Neural progenitor cell (in vitro differentiated cells): ENCODE measurements at regions not wholly inside any gene's neighbourhood (a gene's known extent, or its start where the extent isn't known, plus 50 kb on each side); places are given as distances from the start of the nearest gene placed in this dataset.

Source experiments
- DNase-seq: peaks from one replicate; pipeline ENCODE4 v3.0.0-alpha.2; 2016; ENCODE audit warnings: low spot score
- H2AFZ ChIP-seq: fragments of 200-600 bp; sonication (generic); replicated peaks from 2 replicates; pipeline ENCODE4 v1.6.1; 2016; ENCODE audit warnings: antibody characterized with exemption
- H3F3A ChIP-seq: fragments of 200-600 bp; sonication (generic); 2 replicates; pipeline ENCODE4 v1.6.1; 2016; ENCODE audit warnings: antibody characterized with exemption, low read depth
- H3K27ac ChIP-seq: fragments of 200-600 bp; sonication (generic); 2 replicates; pipeline ENCODE4 v1.5.1; 2016; ENCODE audit warnings: mild to moderate bottlenecking
- H3K27me3 ChIP-seq: fragments of 200-600 bp; sonication (generic); 2 replicates; pipeline ENCODE4 v1.6.1; 2016; ENCODE audit warnings: mild to moderate bottlenecking, moderate library complexity
- H3K36me3 ChIP-seq: fragments of 200-600 bp; sonication (generic); 2 replicates; pipeline ENCODE4 v1.5.1; 2016
- H3K4me1 ChIP-seq: fragments of 200-600 bp; sonication (generic); 2 replicates; pipeline ENCODE4 v1.6.1; 2016; ENCODE audit warnings: mixed run types
- H3K4me2 ChIP-seq: fragments of 200-600 bp; sonication (generic); 2 replicates; pipeline ENCODE4 v1.6.1; 2016
- H3K4me3 ChIP-seq: fragments of 200-600 bp; sonication (generic); 2 replicates; pipeline ENCODE4 v1.5.1; 2016
- H3K79me2 ChIP-seq: fragments of 200-600 bp; sonication (generic); 2 replicates; pipeline ENCODE4 v1.6.1; 2016; ENCODE audit warnings: low read depth
- H3K9ac ChIP-seq: fragments of 200-600 bp; sonication (generic); 2 replicates; pipeline ENCODE4 v1.6.1; 2016
- H3K9me3 ChIP-seq: fragments of 200-600 bp; sonication (generic); 2 replicates; pipeline ENCODE4 v1.5.1; 2016; ENCODE audit warnings: low read depth
- H4K20me1 ChIP-seq: fragments of 200-600 bp; sonication (generic); 2 replicates; pipeline ENCODE4 v1.6.1; 2016; ENCODE audit warnings: low read depth
- H3K27ac Mint-ChIP-seq: 3 replicates; pipeline ENCODE4 v1.8.0; 2021; ENCODE audit warnings: mixed read lengths
- H3K27me3 Mint-ChIP-seq: 2 replicates; pipeline ENCODE4 v1.8.0; 2022; ENCODE audit warnings: low read depth, mild to moderate bottlenecking, inconsistent platforms, moderate library complexity, mixed read lengths; ENCODE audit not compliant: insufficient read depth
- H3K36me3 Mint-ChIP-seq: 3 replicates; pipeline ENCODE4 v1.8.0; 2021; ENCODE audit warnings: mixed read lengths
- H3K4me1 Mint-ChIP-seq: 3 replicates; pipeline ENCODE4 v1.8.0; 2021; ENCODE audit warnings: mixed read lengths
- H3K4me3 Mint-ChIP-seq: 3 replicates; pipeline ENCODE4 v1.8.0; 2021; ENCODE audit warnings: mild to moderate bottlenecking, moderate library complexity, mixed read lengths
- H3K9me3 Mint-ChIP-seq: 3 replicates; pipeline ENCODE4 v1.8.0; 2020; ENCODE audit warnings: mixed read lengths
- CTCF ChIP-seq: fragments of 200-600 bp; sonication (generic); IDR thresholded peaks from 2 replicates; pipeline ENCODE4 v1.5.1; 2017; ENCODE audit warnings: antibody characterized with exemption, mild to moderate bottlenecking
- EZH2 ChIP-seq: fragments of 200-600 bp; sonication (generic); IDR thresholded peaks from 2 replicates; pipeline ENCODE4 v1.6.1; 2017; ENCODE audit warnings: antibody characterized with exemption, mild to moderate bottlenecking, moderate library complexity
- EZH2phosphoT487 ChIP-seq: fragments of 200-600 bp; sonication (generic); IDR thresholded peaks from 2 replicates; pipeline ENCODE4 v1.6.1; 2017; ENCODE audit warnings: antibody characterized with exemption

GRCh38 chr1:217026531-217026930 is 303.3 kb upstream of the ESRRG start:
- Histone ChIP-seq H3K79me2 (no peaks in the 10 kb centered on the region), H2AFZ (no peak overlapping the region), H3K27ac (no peak overlapping the region), H3F3A (no peaks in the 10 kb centered on the region), H3K9me3 (no peaks in the 10 kb centered on the region), H3K4me1 (no peaks in the 10 kb centered on the region), H3K27me3 (no peaks in the 10 kb centered on the region), H3K36me3 (no peaks in the 10 kb centered on the region), H3K4me2 (no peak overlapping the region), H3K4me3 (no peak overlapping the region), H4K20me1 (no peaks in the 10 kb centered on the region), H3K9ac (no peak overlapping the region)
- TF ChIP-seq CTCF (no peak), EZH2 (no peak), EZH2phosphoT487 (no peak)
- Mint-ChIP-seq H3K4me3 (no peak overlapping the region), H3K9me3 (no peaks in the 10 kb centered on the region), H3K27me3 (peaks cover 11% of the 10 kb centered on the region), H3K4me1 (peaks cover 27% of the 10 kb centered on the region), H3K27ac (no peak overlapping the region), H3K36me3 (no peaks in the 10 kb centered on the region)
- no peak for DNase-seq

- no peak overlapping the region for H3K4me3 ChIP-seq
- H4K20me1 ChIP-seq: no peaks in the 10 kb centered on the region
- no peak for DNase-seq
- H3K9ac ChIP-seq: no peak overlapping the region
- H3K79me2 ChIP-seq: no peaks in the 10 kb centered on the region
- Mint-ChIP-seq H3K27me3 (peaks cover 11% of the 10 kb centered on the region), H3K27ac (no peak overlapping the region), H3K9me3 (no peaks in the 10 kb centered on the region), H3K4me1 (peaks cover 38% of the 10 kb centered on the region), H3K4me3 (no peak overlapping the region), H3K36me3 (no peaks in the 10 kb centered on the region)
- H3K9me3 ChIP-seq: no peaks in the 10 kb centered on the region
- no peaks in the 10 kb centered on the region for H3F3A ChIP-seq
- no peak overlapping the region for H3K27ac ChIP-seq
- no peaks in the 10 kb centered on the region for H3K36me3 ChIP-seq
- H3K4me2 ChIP-seq: no peak overlapping the region
- TF ChIP-seq EZH2 (no peak), EZH2phosphoT487 (no peak), CTCF (no peak)
- H3K27me3 ChIP-seq: no peaks in the 10 kb centered on the region
- no peaks in the 10 kb centered on the region for H3K4me1 ChIP-seq
- no peak overlapping the region for H2AFZ ChIP-seq
These were observed 302.2 kb upstream of the ESRRG start for GRCh38 chr1:217025381-217025780.

GRCh38 chr1:217024911-217025310 is 301.7 kb upstream of the ESRRG start:
- Histone ChIP-seq H3K79me2 (no peaks in the 10 kb centered on the region), H2AFZ (no peak overlapping the region), H3K4me3 (no peak overlapping the region), H3K27ac (no peak overlapping the region), H3F3A (no peaks in the 10 kb centered on the region), H3K36me3 (no peaks in the 10 kb centered on the region), H3K4me2 (no peak overlapping the region), H3K9ac (no peak overlapping the region), H3K4me1 (no peaks in the 10 kb centered on the region), H4K20me1 (no peaks in the 10 kb centered on the region), H3K27me3 (no peaks in the 10 kb centered on the region), H3K9me3 (no peaks in the 10 kb centered on the region)
- H3K4me1 Mint-ChIP-seq: peaks cover 40% of the 10 kb centered on the region
- DNase-seq: no peak
- H3K27ac Mint-ChIP-seq: no peak overlapping the region
- H3K9me3 Mint-ChIP-seq: no peaks in the 10 kb centered on the region
- H3K4me3 Mint-ChIP-seq: no peak overlapping the region
- no peaks in the 10 kb centered on the region for H3K36me3 Mint-ChIP-seq
- no peak for TF ChIP-seq EZH2phosphoT487
- no peak for TF ChIP-seq CTCF
- TF ChIP-seq EZH2: no peak
- H3K27me3 Mint-ChIP-seq: peaks cover 8% of the 10 kb centered on the region

- Histone ChIP-seq H2AFZ (no peak overlapping the region), H3K9me3 (no peaks in the 10 kb centered on the region), H3K4me3 (no peak overlapping the region), H3K4me1 (no peaks in the 10 kb centered on the region), H4K20me1 (no peaks in the 10 kb centered on the region), H3K9ac (no peak overlapping the region), H3K27ac (no peak overlapping the region), H3K4me2 (no peak overlapping the region), H3K36me3 (no peaks in the 10 kb centered on the region), H3K79me2 (no peaks in the 10 kb centered on the region), H3F3A (no peaks in the 10 kb centered on the region), H3K27me3 (no peaks in the 10 kb centered on the region)
- H3K36me3 Mint-ChIP-seq: no peaks in the 10 kb centered on the region
- no peak overlapping the region for H3K27ac Mint-ChIP-seq
- peaks cover 11% of the 10 kb centered on the region for H3K27me3 Mint-ChIP-seq
- H3K9me3 Mint-ChIP-seq: no peaks in the 10 kb centered on the region
- H3K4me3 Mint-ChIP-seq: no peak overlapping the region
- TF ChIP-seq EZH2 (no peak), EZH2phosphoT487 (no peak)
- DNase-seq: no peak
- peaks cover 30% of the 10 kb centered on the region for H3K4me1 Mint-ChIP-seq
These were observed 298.7 kb upstream of the ESRRG start for GRCh38 chr1:217021956-217022355.
